NCI-H2227 (cell line): ENCODE measurements at regions not wholly inside any gene's neighbourhood (a gene's known extent, or its start where the extent isn't known, plus 50 kb on each side); places are given as distances from the start of the nearest gene placed in this dataset.

Experiments used
- DNase-seq: peaks from one replicate; lab custom pipeline; 2025; ENCODE audit not compliant: unreplicated experiment; lab: John Stamatoyannopoulos, UW

DNA sequence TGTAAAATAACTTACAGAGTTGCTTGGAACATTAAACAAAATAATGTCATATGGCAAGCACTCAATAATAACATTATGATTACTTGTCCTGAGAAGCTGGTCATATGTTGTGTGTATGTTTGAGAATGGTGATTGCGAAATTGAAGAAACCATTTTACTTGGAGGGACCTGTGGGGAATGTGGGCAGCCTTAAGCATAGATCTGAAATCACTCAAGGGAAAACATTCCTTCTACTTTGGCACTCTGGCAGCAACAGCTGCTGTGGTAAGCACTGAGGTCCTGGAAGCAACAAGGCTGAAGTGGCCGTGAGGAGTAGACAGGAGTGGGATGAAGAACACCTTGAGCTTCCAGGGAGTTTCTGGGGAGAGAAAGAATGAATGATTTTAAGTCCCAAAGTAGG, 165.4 kb upstream of the ADAMTS5 start:
- DNase-seq = no peak

DNA sequence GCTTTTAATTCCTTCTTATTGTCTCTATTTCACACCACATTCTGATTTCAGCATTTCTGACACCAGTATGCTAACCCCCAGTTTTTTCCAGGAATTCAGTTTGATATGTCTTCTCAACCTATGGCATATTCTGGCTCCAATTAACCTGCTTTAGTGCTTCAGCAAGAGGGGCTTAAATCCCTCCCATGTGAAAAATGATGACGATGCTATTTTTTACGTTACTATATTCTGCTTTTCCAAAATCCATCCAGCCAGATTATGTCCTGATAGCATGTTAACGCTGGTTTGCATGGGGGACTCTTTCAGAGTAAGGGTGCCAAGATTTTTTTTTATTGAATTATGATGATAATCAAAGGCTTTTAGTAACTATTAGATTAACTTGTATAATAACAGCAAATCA, 163.3 kb upstream of the ADAMTS5 start:
- no peak for DNase-seq

DNA sequence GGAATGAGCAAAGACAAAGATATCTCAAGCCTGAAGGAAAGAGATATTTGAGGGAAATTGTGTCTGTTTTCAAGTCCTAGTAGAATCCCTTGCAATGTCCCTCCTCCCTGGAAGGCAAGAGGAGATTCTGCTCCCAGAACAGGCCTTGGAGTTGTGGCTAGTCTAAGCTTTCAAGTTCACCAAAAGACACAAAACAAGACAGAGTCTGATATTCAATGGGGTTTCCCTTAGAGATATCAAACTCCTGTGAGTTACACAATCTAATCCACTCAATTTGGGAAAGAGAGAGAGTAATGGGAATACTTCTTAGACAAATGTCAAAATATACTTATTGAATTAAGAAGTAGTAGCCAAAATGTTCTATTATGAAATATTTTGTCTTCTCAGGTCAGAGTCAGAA, 162.8 kb upstream of the ADAMTS5 start:
- no peak for DNase-seq

DNA sequence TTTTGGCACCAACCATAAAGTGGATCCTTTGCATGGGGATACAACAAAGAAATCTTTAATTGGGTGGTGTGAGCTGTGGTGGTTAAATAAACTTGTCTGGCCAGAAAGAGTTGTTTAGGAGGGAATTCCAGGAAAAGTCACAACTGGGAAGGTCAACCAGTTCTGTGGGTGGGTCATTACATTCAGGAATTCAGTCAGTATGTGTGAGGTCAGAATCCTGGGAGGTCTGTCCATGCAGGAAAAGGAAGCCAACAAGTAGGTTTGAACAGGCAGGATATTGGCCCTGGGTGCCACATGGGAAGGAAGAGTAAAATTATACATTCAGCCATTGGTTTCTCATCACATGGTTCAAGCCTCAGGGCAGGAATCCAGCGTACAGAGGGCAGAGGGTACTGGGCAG, 162.3 kb upstream of the ADAMTS5 start:
- DNase-seq = no peak

DNA sequence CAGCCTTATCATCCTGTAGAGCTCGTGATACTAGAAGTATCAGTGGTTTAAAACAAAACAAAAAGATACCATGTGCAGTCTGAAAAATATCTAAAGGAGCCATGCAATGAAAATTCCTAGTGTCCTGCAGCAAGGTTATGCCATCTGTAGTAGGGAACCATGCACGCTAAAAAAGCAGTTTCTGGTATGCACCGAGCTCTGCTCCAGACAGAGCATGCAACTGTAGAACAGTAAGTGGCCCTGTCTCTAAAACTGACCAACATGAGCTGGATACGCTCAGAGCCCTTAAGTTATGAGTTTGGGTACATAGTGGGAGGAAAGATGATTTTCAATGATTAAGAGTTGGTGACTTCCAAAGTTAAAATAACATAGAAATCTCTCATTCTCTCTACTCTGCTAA, 159.3 kb upstream of the ADAMTS5 start:
- no peak for DNase-seq

DNA sequence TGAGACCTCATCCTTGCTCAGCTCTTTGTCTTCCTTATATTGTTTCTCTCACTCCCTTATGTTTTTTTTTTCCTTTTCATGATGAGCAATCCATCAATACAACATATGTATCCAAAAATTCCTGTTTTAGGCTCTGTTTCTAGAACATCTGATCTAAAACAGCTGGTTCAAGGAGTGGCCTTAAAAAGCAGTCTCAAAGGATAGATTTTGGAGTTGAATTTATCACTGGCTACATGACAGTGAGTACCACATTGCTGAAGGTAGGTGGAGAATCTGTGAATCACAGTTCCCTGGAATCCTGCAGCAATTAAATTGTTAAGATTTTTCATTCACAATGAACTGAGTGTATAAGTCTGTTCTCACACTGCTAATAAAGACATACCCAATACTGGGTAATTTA, 155.8 kb upstream of the ADAMTS5 start:
- no peak for DNase-seq

DNA sequence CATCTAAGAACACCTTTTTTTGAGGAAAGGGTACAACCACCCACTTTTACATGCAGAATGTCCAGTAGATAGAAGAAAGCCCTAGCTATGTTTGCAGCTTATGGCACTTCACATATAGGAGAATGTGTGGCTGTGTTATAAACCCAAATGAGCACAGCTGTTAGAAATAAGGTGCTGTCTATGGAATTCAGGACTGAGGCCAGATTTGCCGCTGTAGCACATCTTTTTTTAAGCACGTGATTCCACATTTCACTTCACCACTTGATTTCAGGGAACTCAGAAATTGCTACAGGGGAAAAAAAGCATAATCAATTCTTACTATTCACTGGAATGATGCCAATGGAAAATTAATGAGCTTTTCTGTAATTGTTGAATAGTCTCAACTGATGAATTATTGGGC, 147.2 kb upstream of the ADAMTS5 start:
- no peak for DNase-seq

DNA sequence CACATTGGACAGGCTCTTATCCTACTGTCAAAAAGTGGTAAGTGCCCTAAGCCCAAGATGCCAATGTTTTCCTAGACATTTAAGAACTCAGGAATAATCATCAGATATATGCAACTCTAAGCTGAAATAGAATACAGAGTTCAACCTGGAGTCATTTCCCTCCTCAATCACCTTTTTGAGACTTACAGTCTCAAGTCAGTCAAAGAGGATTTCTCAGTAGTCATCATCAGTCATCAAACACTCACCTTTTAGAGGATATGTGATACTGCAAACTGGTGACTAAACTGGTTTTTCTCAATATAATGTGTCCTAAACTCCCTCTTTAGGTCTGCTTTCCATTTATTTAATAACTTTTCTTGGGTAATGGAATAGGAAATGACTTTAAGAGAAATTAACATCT, 145.3 kb upstream of the ADAMTS5 start:
- DNase-seq = no peak

DNA sequence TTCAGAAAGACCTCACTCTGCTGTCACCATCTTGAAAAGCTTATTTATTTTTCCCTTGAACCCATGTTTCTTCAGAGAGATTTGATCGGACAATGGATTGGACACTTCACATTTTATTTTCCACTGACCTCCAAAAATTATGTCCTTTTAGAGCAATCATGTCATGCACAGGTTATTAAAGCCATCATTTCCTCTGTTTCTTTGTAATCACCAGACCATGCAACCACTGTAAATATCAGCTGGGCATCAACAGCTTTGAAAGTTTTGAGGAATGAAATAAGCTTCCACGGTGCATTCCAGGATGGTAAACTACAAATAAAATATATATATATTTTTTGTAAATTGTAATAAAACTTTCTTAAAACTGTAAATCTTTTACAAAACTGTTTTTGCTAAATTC, 144.1 kb upstream of the ADAMTS5 start:
- DNase-seq = no peak

DNA sequence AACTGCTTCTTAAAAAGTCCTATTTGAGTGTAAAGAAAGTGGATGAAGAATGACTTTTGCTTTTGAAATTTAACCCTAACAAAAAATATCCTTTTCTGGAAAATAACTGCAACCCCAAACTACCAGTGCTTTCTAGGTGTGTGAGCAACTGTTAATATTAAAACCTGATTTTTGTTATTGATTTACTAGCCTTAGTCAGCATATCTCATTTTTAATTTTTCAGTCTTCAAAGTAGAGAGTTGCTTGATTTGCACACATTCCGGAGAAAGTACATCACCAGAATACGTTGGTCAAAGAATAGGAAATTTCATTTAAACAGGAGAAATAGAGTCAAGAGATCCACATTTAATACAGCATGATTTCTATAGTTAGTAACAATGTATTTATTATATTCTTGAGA, 141.8 kb upstream of the ADAMTS5 start:
- DNase-seq = no peak

DNA sequence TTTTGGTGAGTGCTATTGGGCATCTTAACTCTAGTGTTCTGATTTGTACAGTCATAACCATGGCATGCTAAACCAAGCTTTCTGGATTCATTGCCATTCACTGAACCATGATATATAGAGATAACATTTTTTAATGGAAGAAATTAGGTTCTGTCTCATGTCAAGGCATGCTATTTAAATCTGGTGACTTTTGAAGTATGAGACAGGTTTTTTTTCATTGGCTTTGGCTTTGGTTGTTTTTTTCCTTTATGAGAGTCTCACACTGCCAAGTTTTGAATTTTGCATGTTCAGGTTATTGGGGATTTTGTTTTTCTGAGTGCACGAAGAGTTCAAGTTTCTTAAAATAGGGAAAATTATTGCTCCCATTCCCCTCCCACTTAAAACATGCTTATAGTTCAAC, 141.3 kb upstream of the ADAMTS5 start:
- no peak for DNase-seq

DNA sequence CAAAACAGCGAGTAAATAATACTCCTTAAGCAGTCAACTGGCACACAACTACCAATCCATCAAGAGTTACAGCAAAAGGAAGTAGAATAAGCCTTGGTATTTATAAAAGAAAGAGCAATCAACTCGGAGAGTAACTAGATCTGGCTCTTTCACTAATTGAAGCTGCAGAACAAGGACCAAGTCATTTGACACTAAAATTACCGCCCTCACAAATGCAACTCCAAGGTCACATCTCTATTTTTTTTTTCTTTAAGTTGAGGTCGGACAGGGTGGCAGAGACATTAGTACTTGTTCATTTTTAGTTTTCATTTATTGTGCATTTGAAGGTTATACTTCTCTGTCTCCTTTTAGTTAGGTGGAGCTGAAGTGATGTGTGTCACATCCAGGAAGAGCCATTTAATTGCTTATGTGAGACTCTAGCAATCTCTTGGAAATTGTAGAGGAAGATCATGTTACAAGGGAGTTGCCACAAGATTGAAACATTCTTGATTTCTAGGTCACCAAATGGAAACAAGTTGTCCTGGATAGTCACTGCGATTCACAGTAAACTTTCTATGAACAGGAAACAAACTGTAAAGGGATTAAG, 138.1 kb upstream of the ADAMTS5 start:
- no peak for DNase-seq

DNA sequence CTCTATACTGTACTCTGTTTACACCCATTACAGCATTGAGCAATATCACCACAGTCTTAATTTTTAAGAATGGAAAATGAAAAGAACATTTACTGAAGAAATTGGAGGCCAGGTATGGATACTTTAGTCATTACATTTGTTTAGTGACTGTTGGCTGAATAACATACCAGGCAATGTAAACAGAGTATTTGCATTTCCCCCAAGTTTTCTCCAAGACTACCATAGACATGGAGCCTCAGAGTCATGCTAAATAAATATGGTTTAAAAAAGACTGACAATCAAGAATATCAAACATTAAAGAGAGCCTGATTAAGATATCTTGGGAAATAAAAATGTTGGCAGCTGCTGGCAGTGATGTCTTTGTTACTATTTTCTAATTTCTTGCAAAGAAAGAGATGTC, 136.9 kb upstream of the ADAMTS5 start:
- DNase-seq = no peak

DNA sequence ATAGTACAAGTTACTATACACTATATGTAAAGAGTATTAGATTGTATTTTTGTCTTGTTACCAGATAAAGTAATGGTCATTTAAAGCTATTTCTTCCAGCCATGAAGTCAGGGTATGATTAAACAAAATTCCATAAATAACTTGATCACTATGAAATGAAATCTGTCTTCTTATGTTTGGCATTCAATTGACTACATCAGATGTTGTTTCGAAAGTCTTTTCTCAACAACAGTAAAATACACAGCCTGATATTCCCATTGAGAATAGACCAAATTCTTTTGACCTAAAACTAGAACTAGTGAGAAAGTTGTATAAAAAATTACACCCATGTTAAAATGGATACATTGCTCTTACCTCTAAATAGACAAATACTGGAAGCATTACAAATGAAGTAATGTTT, 134.6 kb upstream of the ADAMTS5 start:
- DNase-seq = no peak

DNA sequence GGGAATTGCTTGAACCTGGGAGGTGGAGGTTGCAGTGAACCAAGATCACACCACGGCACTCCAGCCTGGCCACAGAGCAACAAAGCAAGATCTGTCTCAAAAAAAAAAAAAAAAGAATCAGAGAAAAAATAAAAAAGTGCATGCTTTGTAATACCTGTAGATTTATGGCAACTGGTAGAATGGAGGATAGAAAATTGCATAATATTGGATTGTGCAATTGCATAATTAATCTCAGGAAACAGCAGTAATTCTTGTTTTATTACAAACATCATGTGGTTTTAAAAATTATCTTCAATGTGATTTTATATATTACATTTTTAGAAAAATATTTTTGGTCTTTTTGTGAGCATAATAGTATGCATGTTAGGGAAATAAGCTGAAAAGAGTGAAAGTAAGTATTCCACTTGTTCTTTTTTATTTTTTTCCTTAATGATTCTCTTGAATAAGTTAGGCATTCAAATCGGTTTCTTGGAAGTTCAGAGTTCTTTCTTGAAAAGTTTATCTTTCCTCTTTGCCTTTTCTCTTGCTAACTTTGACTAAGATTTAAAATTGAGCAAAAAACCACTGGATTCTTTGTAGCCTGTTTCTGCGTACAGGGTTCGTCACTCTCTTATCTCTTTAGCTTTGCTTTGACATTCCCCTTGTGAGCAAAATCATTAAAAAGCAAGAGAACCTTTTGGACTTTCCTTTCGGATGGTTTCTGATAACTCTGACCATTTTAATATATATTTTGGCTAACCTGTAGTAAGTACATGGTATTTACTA, 127.5 kb upstream of the ADAMTS5 start:
- DNase-seq = no peak

DNA sequence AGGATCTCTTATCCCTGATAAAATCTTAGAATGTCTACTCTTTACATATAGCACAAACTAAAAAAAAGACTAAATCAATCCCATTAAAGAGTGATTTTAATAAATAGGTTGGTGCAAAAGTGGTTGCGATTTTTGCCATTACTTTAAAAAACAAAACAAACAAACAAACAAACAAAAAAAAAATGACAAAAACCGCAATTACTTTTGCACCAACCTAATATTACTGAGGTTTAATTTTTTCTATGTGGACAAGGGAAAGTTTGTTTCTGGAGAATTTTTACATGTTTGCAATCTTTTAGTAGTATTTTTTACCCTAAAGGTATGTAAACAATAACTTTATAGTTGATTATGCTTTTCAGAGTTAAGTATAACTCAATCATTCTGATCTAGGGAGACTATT, 119.7 kb upstream of the ADAMTS5 start:
- no peak for DNase-seq

DNA sequence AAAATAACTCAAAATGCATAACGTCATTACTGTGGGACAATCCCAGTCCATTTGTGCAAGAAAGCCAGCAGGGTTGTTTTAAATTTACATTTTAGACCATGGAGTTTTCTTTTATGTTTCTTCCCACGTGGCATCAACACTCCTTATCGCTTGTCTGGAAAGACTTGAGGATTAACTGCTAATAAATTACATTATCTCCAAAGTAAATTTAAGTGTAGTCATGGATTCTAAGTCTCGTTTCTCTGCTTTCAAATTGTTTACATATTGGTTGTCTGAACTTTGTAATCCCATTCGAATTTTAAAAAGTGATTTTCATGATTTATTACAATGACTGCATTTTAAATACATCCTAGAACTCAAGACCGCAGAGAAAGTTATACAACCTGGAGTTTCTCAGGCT, 119.3 kb upstream of the ADAMTS5 start:
- no peak for DNase-seq

DNA sequence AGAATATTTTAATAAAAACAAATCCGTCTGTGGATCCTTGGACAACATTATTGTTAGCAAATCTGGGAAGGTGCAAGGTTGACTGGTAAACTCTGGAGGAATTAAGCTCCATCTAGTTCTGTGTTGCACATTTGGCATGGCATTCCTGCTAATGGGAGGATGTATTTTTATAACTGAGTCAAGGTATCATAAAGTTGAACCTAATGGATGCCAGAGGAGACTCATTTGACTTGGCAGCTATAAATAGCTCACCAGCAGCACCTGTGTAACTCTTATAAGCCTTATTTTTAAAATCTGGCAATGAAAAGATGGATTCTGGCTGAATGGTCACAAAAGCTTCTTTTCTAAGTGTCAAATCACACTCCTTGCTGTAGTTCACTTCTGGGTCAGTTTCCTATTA, 118.5 kb upstream of the ADAMTS5 start:
- no peak for DNase-seq

DNA sequence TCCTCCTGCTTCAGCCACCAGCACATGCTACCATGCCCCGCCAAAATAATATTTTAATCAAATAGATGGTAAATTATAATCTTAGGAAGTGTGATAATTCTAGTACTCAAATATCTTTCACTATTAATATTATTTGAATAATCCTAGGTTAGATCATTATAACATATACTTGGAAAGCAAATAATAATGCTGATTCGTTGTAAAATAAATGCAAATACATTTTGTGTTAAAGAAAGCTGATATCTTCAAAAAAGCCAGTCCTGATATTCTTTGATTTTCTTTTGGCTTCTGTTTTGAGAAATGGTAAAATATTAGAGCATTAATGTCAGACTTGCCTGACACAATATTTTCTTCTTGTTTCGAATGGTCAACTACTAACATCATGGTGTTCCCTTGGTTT, 116.3 kb upstream of the ADAMTS5 start:
- no peak for DNase-seq

DNA sequence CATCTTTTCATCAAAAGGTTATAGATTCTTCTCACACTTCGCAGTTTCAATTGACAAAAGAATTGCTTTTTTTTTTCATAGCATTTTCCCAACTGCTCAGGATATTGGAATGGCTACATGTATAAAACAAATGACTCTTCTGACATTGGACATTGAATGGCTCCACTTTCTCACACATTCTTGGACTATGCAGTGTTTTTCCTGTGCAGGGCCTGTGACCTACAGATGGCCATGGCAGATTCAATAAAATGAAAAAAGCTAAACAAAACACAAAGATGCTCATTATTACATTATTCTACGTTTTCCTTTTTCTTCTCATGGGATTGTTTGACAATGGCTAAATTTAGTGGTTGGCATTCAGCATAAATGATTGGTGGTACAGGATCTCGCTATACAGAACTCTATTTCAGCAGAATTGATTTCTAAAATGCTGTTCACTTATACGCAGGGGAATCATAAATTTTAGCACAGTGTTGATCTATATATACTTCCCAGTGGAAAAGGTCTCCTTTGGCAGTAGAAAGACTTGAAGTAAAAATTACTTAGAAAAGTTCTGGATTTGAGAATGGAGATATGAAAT, 115.6 kb upstream of the ADAMTS5 start:
- DNase-seq = no peak

DNA sequence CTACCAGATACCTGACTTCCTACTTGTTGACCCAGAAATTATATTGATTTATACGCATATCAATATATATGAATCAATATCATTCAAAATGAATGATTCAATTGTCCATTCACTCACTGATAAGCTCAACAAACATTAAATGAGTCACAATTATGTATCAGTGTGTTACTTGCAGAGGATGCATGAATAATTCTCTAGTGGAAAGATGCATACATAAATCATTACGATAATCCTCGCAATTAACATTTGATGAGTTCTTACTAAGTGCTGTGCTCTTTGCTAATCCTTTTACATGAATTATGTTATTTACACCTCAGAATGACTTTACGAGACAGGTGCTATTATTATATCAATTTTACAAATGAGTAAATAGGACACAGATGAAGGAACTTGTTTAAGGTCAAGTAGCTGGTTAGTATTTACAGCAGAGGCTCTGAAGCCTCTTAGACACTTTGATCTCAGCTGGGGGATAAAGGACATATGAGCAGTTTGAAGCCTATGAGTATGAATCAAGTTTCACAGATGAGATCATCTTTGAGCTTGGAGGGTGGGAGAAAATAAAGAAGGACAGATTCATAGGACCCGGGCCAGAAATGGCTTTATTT, 112.8 kb upstream of the ADAMTS5 start:
- DNase-seq = no peak

DNA sequence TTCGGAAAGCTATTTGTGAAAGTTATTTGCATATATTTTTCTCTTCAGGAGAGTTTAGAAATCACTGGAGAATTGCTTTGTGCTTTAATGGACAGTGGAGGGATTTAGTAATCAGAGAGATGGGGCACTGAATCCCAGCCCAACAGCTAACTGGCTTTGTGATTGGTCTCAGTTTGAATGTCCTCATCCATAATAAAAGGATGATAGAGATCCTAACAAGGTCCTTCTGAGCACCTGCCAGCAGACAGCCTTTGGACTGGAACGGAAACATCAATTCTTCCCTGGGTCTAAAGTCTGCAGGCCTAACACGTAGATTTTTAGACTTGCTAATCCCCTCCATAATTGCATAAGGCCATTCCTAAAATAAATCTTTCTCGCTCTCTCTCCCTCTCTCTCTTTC, 112.0 kb upstream of the ADAMTS5 start:
- DNase-seq = no peak
